ENCODE measurements at regions not wholly inside any gene's neighbourhood (a gene's known extent, or its start where the extent isn't known, plus 50 kb on each side); places are given as distances from the start of the nearest gene placed in this dataset.

GRCh38 chr12:126488806-126489205, 1423.6 kb downstream of the AACS start:
- WGBS, 5 donors = 74 to 88% (median 78%) methylated on average over 3 of the region's 3 CpGs
- no peak overlapping the region for H3K4me3 ChIP-seq

DNA sequence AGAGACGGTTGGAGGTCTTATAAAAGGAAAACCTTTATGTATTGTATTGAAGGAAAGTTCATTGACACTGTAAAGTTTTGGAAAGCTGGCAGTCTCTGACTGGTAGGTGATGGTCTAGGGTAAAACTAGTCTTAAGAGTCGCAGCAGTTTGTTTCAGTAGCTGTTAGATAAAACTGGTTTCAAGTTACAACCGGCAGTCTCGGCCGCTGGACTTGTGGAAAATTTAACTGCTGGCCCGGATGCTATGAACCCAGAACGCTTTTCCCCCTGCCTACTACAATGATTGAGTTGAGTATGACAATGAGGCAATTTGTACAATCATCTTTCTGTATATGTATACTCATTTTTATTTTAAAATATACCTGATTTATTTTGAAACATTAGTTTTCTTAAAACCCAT, 1426.9 kb downstream of the AACS start:
- no peak for DNase-seq
- no peaks in the 10 kb centered on the region for H3K36me3 ChIP-seq
- WGBS, 5 donors = 34 to 53% (median 39%) methylated on average over 7 of the region's 7 CpGs
- H3K9me3 ChIP-seq = peaks cover 0 to 20% (median 11%) of the 10 kb centered on the region in 4 donors
- TF ChIP-seq POLR2A (IDR thresholded peaks at IDR 0.05) (no peak), CTCF (IDR thresholded peaks at IDR 0.05) (no peak), POLR2AphosphoS5 (IDR thresholded peaks at IDR 0.05) (no peak), EP300 (IDR thresholded peaks at IDR 0.05) (no peak)
- intact Hi-C loops (cut with DNase I; ENCODE audit: low total_unique reads) = no loop called here
- H3K27ac ChIP-seq = no peak overlapping the region
- H3K4me1 ChIP-seq = no peaks in the 10 kb centered on the region
- H3K4me3 ChIP-seq = no peak overlapping the region
- no peaks in the 10 kb centered on the region for H3K27me3 ChIP-seq

More at GRCh38 chr12:126488806-126489205, 1423.6 kb downstream of the AACS start:
- Histone ChIP-seq H3K27ac (no peak overlapping the region), H3K4me1 (no peaks in the 10 kb centered on the region), H3K36me3 (no peaks in the 10 kb centered on the region), H3K27me3 (no peaks in the 10 kb centered on the region), H3K9me3 (peaks cover 0 to 20% (median 11%) of the 10 kb centered on the region in 4 donors)
- no peak for TF ChIP-seq POLR2AphosphoS5 (IDR thresholded peaks at IDR 0.05)
- TF ChIP-seq EP300 (IDR thresholded peaks at IDR 0.05) = no peak
- no peak for TF ChIP-seq CTCF (IDR thresholded peaks at IDR 0.05)
- TF ChIP-seq POLR2A (IDR thresholded peaks at IDR 0.05) = no peak
- intact Hi-C loops (cut with DNase I; ENCODE audit: low total_unique reads) = no loop called here
- no peak for DNase-seq

DNA sequence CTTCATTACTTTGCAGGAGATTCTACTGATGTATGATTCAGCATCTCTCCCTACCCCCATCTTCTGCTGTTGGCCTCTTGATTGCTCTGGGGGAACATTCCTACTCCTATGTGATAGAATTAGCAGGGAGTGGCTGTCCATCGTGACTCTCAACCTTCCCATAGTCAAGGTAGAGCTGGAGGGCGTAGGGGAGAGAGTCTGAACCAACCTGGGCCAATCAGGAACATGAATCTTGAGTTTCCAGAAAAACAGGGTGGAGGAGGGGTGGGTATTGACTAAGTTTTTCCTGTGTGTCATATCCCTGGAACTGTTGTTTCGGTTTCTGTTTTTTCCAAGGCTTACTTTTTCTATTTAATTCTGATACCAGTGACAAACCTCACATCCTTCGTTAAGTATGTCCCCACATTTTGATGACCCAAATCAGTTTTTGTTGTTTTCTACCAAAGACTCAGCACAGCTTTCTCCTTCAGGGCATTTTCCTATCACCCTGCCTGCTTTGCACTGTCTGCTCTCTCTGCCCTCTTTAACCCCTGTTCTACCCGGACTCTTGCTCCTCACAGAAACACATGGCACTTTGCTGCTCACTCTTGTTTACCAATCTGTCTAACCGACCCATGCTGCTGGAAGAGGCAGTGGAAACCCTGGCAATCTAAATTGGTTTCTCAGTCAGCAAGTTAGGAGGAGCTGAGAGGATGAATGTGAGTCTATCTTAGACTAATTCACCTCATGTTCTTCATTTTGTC, 1428.3 kb downstream of the AACS start:
- Histone ChIP-seq H3K27me3 (no peaks in the 10 kb centered on the region), H3K4me3 (no peak overlapping the region), H3K9me3 (peaks cover 0 to 20% (median 11%) of the 10 kb centered on the region in 4 donors), H3K27ac (no peak overlapping the region), H3K36me3 (no peaks in the 10 kb centered on the region), H3K4me1 (no peaks in the 10 kb centered on the region)
- intact Hi-C loops (cut with DNase I; ENCODE audit: low total_unique reads) = no loop called here
- 36 to 49% (median 41%) methylated on average over 6 of the region's 6 CpGs for WGBS, 5 donors
- no peak for DNase-seq
- TF ChIP-seq POLR2AphosphoS5 (IDR thresholded peaks at IDR 0.05) = no peak
- no peak for TF ChIP-seq POLR2A (IDR thresholded peaks at IDR 0.05)
- no peak for TF ChIP-seq EP300 (IDR thresholded peaks at IDR 0.05)
- TF ChIP-seq CTCF (IDR thresholded peaks at IDR 0.05) = no peak

DNA sequence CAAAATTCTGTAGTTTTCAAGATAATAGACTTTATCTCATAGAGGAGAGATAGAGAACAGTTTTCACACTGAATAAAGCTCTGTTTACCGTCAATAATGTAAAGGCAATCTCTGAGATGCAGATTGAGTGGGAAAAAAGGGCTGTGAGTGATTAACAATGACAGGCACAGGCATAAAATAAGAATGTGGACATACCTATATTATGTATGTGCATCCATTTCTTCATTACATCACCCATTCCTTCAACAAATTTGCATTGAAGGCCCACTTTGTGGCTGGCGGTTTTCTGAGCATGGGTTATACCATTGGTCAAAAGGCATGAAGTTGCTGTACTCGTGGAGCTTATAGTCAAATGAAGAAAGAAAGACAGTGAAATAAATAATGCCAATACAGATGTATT, 1431.0 kb downstream of the AACS start:
- no peak for TF ChIP-seq POLR2AphosphoS5 (IDR thresholded peaks at IDR 0.05)
- no peak for TF ChIP-seq EP300 (IDR thresholded peaks at IDR 0.05)
- no peak for TF ChIP-seq POLR2A (IDR thresholded peaks at IDR 0.05)
- no peak for TF ChIP-seq CTCF (IDR thresholded peaks at IDR 0.05)
- WGBS, 5 donors = 68 to 79% (median 74%) methylated on average over 3 of the region's 3 CpGs
- Histone ChIP-seq H3K36me3 (no peaks in the 10 kb centered on the region), H3K9me3 (peaks cover 0 to 5% (median under 1%) of the 10 kb centered on the region in 4 donors), H3K27ac (no peak overlapping the region), H3K4me1 (no peaks in the 10 kb centered on the region), H3K27me3 (no peaks in the 10 kb centered on the region), H3K4me3 (no peak overlapping the region)
- intact Hi-C loops (cut with DNase I; ENCODE audit: low total_unique reads) = no loop called here
- no peak for DNase-seq

All from stomach (tissue), 8 donors.